Smooth muscle cell (in vitro differentiated cells): ENCODE measurements at regions not wholly inside any gene's neighbourhood (a gene's known extent, or its start where the extent isn't known, plus 50 kb on each side); places are given as distances from the start of the nearest gene placed in this dataset.

ENCODE experiments used
- DNase-seq: peaks from one replicate; lab custom pipeline; 2025; ENCODE audit not compliant: unreplicated experiment; lab: John Stamatoyannopoulos, UW
- H2AFZ ChIP-seq: fragments of 200-600 bp; sonication (generic); 2 replicates; pipeline ENCODE4 v1.6.0; 2016; ENCODE audit warnings: antibody characterized with exemption, low read depth, mild to moderate bottlenecking
- H3F3A ChIP-seq: fragments of 200-600 bp; sonication (generic); 2 replicates; pipeline ENCODE4 v1.6.0; 2017; ENCODE audit warnings: antibody characterized with exemption, low read depth
- H3K27ac ChIP-seq: fragments of 200-600 bp; sonication (generic); 2 replicates; pipeline ENCODE4 v1.5.1; 2016; ENCODE audit warnings: low read depth, mild to moderate bottlenecking
- H3K27me3 ChIP-seq: fragments of 200-600 bp; sonication (generic); 2 replicates; pipeline ENCODE4 v1.6.1; 2016; ENCODE audit warnings: low read depth, mild to moderate bottlenecking
- H3K36me3 ChIP-seq: fragments of 200-600 bp; sonication (generic); 2 replicates; pipeline ENCODE4 v1.5.1; 2016; ENCODE audit warnings: low read depth
- H3K4me1 ChIP-seq: fragments of 200-600 bp; sonication (generic); 2 replicates; pipeline ENCODE4 v1.5.1; 2016; ENCODE audit warnings: low read depth
- H3K4me2 ChIP-seq: fragments of 200-600 bp; sonication (generic); 2 replicates; pipeline ENCODE4 v1.6.0; 2016; ENCODE audit warnings: mild to moderate bottlenecking
- H3K4me3 ChIP-seq: fragments of 200-600 bp; sonication (generic); 2 replicates; pipeline ENCODE4 v1.5.1; 2016; ENCODE audit warnings: mild to moderate bottlenecking
- H3K79me2 ChIP-seq: fragments of 200-600 bp; sonication (generic); 2 replicates; pipeline ENCODE4 v1.6.0; 2016; ENCODE audit warnings: low read depth, mild to moderate bottlenecking
- H3K9ac ChIP-seq: fragments of 200-600 bp; sonication (generic); 2 replicates; pipeline ENCODE4 v1.6.0; 2016; ENCODE audit warnings: low read depth
- H3K9me3 ChIP-seq: fragments of 200-600 bp; sonication (generic); replicated peaks from 2 replicates; pipeline ENCODE4 v1.5.1; 2016; ENCODE audit warnings: low read depth
- H4K20me1 ChIP-seq: fragments of 200-600 bp; sonication (generic); 2 replicates; pipeline ENCODE4 v1.6.0; 2016; ENCODE audit warnings: low read depth
- CTCF ChIP-seq: fragments of 200-600 bp; sonication (generic); IDR thresholded peaks from 2 replicates; pipeline ENCODE4 v1.5.1; 2017; ENCODE audit warnings: borderline replicate concordance, mild to moderate bottlenecking, antibody characterized with exemption; ENCODE audit not compliant: insufficient read depth, poor library complexity, severe bottlenecking
- WGBS: methylation state at CpG from one replicate; pipeline ENCODE4 v1.1.7; 2016; ENCODE audit warnings: low lambda C conversion rate; 5-methylcytosine and 5-hydroxymethylcytosine counted together

GRCh38 chr17:73813201-73813600 is 169.0 kb upstream of the SDK2 start:
- 94% methylated on average over 5 of the region's 5 CpGs for WGBS
- Histone ChIP-seq H3K27me3 (peaks cover 21% of the 10 kb centered on the region), H2AFZ (no peak overlapping the region), H3K4me1 (no peaks in the 10 kb centered on the region), H3K9ac (no peak overlapping the region), H3K4me2 (no peak overlapping the region), H3F3A (no peaks in the 10 kb centered on the region), H3K9me3 (no peaks in the 10 kb centered on the region), H3K4me3 (no peak overlapping the region), H3K36me3 (no peaks in the 10 kb centered on the region), H3K79me2 (no peaks in the 10 kb centered on the region), H3K27ac (no peak overlapping the region), H4K20me1 (no peaks in the 10 kb centered on the region)
- DNase-seq: no peak
- no peak for TF ChIP-seq CTCF

- Histone ChIP-seq H2AFZ (no peak overlapping the region), H3K36me3 (no peaks in the 10 kb centered on the region), H3K79me2 (no peaks in the 10 kb centered on the region), H3K4me1 (no peaks in the 10 kb centered on the region), H3K27me3 (peaks cover 21% of the 10 kb centered on the region), H3K4me3 (no peak overlapping the region), H3K27ac (no peak overlapping the region), H3K9me3 (no peaks in the 10 kb centered on the region), H3K9ac (no peak overlapping the region), H3K4me2 (no peak overlapping the region), H4K20me1 (no peaks in the 10 kb centered on the region), H3F3A (no peaks in the 10 kb centered on the region)
- WGBS: 25% methylated on average over 7 of the region's 7 CpGs
- no peak for DNase-seq
- no peak for TF ChIP-seq CTCF
These were observed 169.8 kb upstream of the SDK2 start for GRCh38 chr17:73814075-73814474.

GRCh38 chr17:73815474-73815873 is 171.2 kb upstream of the SDK2 start:
- no peak overlapping the region for H2AFZ ChIP-seq
- no peaks in the 10 kb centered on the region for H3K9me3 ChIP-seq
- no peaks in the 10 kb centered on the region for H4K20me1 ChIP-seq
- H3K4me2 ChIP-seq: no peak overlapping the region
- no peaks in the 10 kb centered on the region for H3K36me3 ChIP-seq
- H3K4me3 ChIP-seq: no peak overlapping the region
- no peaks in the 10 kb centered on the region for H3K4me1 ChIP-seq
- WGBS: 69% methylated on average over 5 of the region's 5 CpGs
- no peak overlapping the region for H3K9ac ChIP-seq
- no peaks in the 10 kb centered on the region for H3F3A ChIP-seq
- H3K79me2 ChIP-seq: no peaks in the 10 kb centered on the region
- peaks cover 24% of the 10 kb centered on the region for H3K27me3 ChIP-seq
- no peak overlapping the region for H3K27ac ChIP-seq
- no peak for DNase-seq
- no peak for TF ChIP-seq CTCF
